GM19035 (cell line): ENCODE measurements at regions not wholly inside any gene's neighbourhood (a gene's known extent, or its start where the extent isn't known, plus 50 kb on each side); places are given as distances from the start of the nearest gene placed in this dataset.

Experiments used
- ATAC-seq: cut with Tn5 transposase; IDR thresholded peaks from one replicate; pipeline ENCODE4 v1.9.1; 2021; ENCODE audit not compliant: unreplicated experiment

- no peak for ATAC-seq
Observed at GRCh38 chr3:181764544-181764943, 52.8 kb downstream of the SOX2 start.

GRCh38 chr3:181770296-181770695 is 58.6 kb downstream of the SOX2 start:
- ATAC-seq: no peak

- no peak for ATAC-seq
Observed at GRCh38 chr3:181771120-181771519, 59.4 kb downstream of the SOX2 start.

- ATAC-seq: no peak
Observed at GRCh38 chr3:181772166-181772565, 60.4 kb downstream of the SOX2 start.

GRCh38 chr3:181773921-181774320 is 62.2 kb downstream of the SOX2 start:
- no peak for ATAC-seq

GRCh38 chr3:181782306-181782954 is 70.7 kb downstream of the SOX2 start:
- no peak for ATAC-seq

- ATAC-seq: no peak
Observed at GRCh38 chr3:181790561-181790960, 78.8 kb downstream of the SOX2 start.

GRCh38 chr3:181791056-181791955 is 79.6 kb downstream of the SOX2 start:
- ATAC-seq: no peak

GRCh38 chr3:181793006-181793405 is 81.3 kb downstream of the SOX2 start:
- no peak for ATAC-seq

GRCh38 chr3:181794011-181794790 is 82.5 kb downstream of the SOX2 start:
- no peak for ATAC-seq

- no peak for ATAC-seq
Observed at GRCh38 chr3:181796641-181797040, 84.9 kb downstream of the SOX2 start.

- ATAC-seq: no peak
Observed at GRCh38 chr3:181797431-181797830, 85.7 kb downstream of the SOX2 start.

GRCh38 chr3:181805703-181806102 is 94.0 kb downstream of the SOX2 start:
- ATAC-seq: no peak

- no peak for ATAC-seq
Observed at GRCh38 chr3:181808053-181808452, 96.3 kb downstream of the SOX2 start.

GRCh38 chr3:181823716-181824115 is 112.0 kb downstream of the SOX2 start:
- ATAC-seq: no peak

GRCh38 chr3:181824961-181825360 is 113.2 kb downstream of the SOX2 start:
- no peak for ATAC-seq

GRCh38 chr3:181839039-181839915 is 127.6 kb downstream of the SOX2 start:
- ATAC-seq: no peak

GRCh38 chr3:181839916-181840297 is 128.2 kb downstream of the SOX2 start:
- no peak for ATAC-seq

- no peak for ATAC-seq
Observed at GRCh38 chr3:181844211-181844610, 132.5 kb downstream of the SOX2 start.

- ATAC-seq: no peak
Observed at GRCh38 chr3:181847276-181847675, 135.6 kb downstream of the SOX2 start.

- ATAC-seq: no peak
Observed at GRCh38 chr3:181851063-181851462, 139.3 kb downstream of the SOX2 start.
